Lower lobe of right lung (tissue), 2 donors: ENCODE measurements at regions not wholly inside any gene's neighbourhood (a gene's known extent, or its start where the extent isn't known, plus 50 kb on each side); places are given as distances from the start of the nearest gene placed in this dataset.

Experiments used
- ATAC-seq, 2 donors: fragments of 200-7000 bp; cut with Tn5 transposase; one replicate each; pipeline ENCODE4 v1.9.1; 2020 to 2022; ENCODE audit warnings: mild to moderate bottlenecking in 2 of 2, moderate library complexity in 2 of 2
- DNase-seq: peaks from one replicate; pipeline ENCODE4 v3.0.0-alpha.2; 2020
- H3K27ac ChIP-seq: fragments of 200-600 bp; one replicate; pipeline ENCODE4 v1.8.0; 2022
- H3K27me3 ChIP-seq: fragments of 200-600 bp; one replicate; pipeline ENCODE4 v1.8.0; 2022; ENCODE audit warnings: low read depth
- H3K36me3 ChIP-seq: fragments of 200-600 bp; one replicate; pipeline ENCODE4 v1.8.0; 2022; ENCODE audit warnings: mild to moderate bottlenecking
- H3K4me1 ChIP-seq: fragments of 200-600 bp; one replicate; pipeline ENCODE4 v1.8.0; 2022
- H3K4me3 ChIP-seq: fragments of 200-600 bp; one replicate; pipeline ENCODE4 v1.8.0; 2022; ENCODE audit warnings: mild to moderate bottlenecking
- H3K9me3 ChIP-seq: fragments of 200-600 bp; one replicate; pipeline ENCODE4 v1.8.0; 2022
- CTCF ChIP-seq: fragments of 200-600 bp; IDR thresholded peaks from one replicate; pipeline ENCODE4 v1.8.0; 2022; ENCODE audit warnings: antibody characterized with exemption, mild to moderate bottlenecking
- intact Hi-C: fragments of 100-400 bp; cut with DNase I; formaldehyde crosslinking; loops from one replicate; pipeline ENCODE4 v1.11.0; 2022
- donor health status: DM: no; HTN: yes; CAD: no; lungs with severe emphysema.

DNA sequence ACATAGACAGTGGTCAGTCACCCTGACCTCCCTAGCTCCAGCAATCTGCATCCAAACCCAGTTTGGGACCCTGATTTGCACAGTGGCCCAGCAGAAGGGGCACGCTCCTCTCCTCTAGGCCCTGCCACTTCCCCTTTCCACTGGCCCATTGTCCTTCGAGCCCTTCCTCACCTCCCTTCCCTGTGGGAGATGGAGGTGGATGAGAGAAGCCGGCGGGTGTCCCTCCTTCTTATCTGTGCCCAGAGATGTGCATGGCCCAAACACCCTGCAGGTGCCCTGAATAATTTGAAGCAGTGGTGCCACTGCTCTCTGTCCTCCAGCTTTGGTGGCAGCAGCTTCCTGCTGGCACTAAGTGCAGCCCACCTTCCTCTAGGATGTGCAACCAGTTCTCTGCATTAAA is 140.0 kb downstream of the BARX1 start:
- intact Hi-C loops = no loop called here
- no peak for ATAC-seq

GRCh38 chr9:93814077-93814956 is 140.8 kb downstream of the BARX1 start:
- intact Hi-C loops = no loop called here
- TF ChIP-seq CTCF = no peak
- Histone ChIP-seq H3K36me3 (no peaks in the 10 kb centered on the region), H3K4me1 (no peaks in the 10 kb centered on the region), H3K27ac (no peak overlapping the region), H3K4me3 (no peak overlapping the region), H3K9me3 (no peaks in the 10 kb centered on the region), H3K27me3 (peaks cover 9% of the 10 kb centered on the region)
- no peak for ATAC-seq
- no peak for DNase-seq

More for the DNA sequence above, 140.0 kb downstream of the BARX1 start:
- peaks cover 7% of the 10 kb centered on the region for H3K27me3 ChIP-seq
- H3K36me3 ChIP-seq = no peaks in the 10 kb centered on the region
- H3K4me1 ChIP-seq = no peaks in the 10 kb centered on the region
- no peaks in the 10 kb centered on the region for H3K9me3 ChIP-seq
- H3K4me3 ChIP-seq = no peak overlapping the region
- no peak overlapping the region for H3K27ac ChIP-seq
- no peak for DNase-seq
- no peak for TF ChIP-seq CTCF

DNA sequence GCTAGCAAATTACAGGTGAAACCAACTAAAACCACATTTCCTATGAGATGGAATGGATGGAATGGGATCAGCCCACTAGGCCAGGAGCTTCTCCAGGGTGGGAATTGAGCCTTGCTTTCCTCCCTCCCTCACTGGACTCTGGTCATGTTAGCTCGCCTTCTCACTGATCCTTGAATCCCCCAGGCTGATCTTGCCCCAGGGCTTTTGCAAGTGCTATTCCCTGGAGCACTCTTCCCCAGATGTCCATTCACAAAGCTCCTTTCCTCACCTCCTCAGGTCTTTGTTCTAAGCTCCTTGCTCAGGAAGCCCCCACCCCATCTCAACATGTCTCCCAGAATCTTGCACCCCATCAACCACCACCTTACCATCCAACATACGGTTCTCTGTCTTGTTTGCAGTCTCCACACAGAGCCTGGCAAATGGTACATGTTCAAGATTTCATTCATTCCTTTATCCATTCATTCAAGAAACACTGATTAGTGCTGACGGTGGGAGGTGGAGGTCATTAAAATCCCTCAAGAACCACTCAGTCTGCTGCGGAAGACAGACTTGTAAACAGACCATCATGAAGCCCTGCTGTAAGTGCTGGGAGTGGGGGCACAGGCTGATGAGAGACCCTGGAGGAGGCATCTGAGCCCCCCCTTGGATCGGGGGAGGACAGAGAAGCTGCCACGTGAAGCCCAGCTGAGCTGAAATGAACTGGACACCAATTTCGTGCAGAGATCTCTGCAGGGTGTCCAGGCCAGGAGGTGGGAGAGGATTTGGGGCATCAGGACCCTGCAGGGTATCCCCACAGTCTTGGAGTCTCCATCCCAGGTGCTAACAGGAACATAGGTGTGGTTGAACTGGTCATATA is 141.7 kb downstream of the BARX1 start:
- TF ChIP-seq CTCF = no peak
- no peaks in the 10 kb centered on the region for H3K9me3 ChIP-seq
- H3K4me3 ChIP-seq = no peak overlapping the region
- intact Hi-C loops = no loop called here
- H3K27me3 ChIP-seq = peaks cover 9% of the 10 kb centered on the region
- H3K4me1 ChIP-seq = no peaks in the 10 kb centered on the region
- ATAC-seq (no peak), DNase-seq (no peak)
- no peak overlapping the region for H3K27ac ChIP-seq
- H3K36me3 ChIP-seq = no peaks in the 10 kb centered on the region

DNA sequence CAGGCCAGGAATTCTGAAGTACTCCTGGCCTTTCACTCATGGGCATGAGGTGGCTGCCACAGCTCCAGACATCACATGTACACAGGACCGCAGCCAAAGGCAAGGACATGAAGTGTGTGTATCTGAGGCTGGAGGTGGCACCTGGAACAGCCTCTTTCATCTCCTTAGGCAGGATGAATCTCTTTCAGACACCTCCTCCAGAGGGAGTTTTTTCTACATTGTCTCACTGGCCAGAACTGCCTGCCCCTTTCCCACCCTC is 142.8 kb downstream of the BARX1 start:
- intact Hi-C loops = no loop called here
- ATAC-seq = no peak
- Histone ChIP-seq H3K4me1 (no peaks in the 10 kb centered on the region), H3K9me3 (no peaks in the 10 kb centered on the region), H3K4me3 (no peak overlapping the region), H3K36me3 (no peaks in the 10 kb centered on the region), H3K27ac (no peak overlapping the region), H3K27me3 (peaks cover 9% of the 10 kb centered on the region)
- no peak for DNase-seq
- TF ChIP-seq CTCF = no peak

- Histone ChIP-seq H3K4me1 (no peaks in the 10 kb centered on the region), H3K27ac (no peak overlapping the region), H3K9me3 (no peaks in the 10 kb centered on the region), H3K27me3 (peaks cover 9% of the 10 kb centered on the region), H3K36me3 (no peaks in the 10 kb centered on the region), H3K4me3 (no peak overlapping the region)
- ATAC-seq (no peak), DNase-seq (no peak)
- no peak for TF ChIP-seq CTCF
- intact Hi-C loops = no loop called here
These were observed 144.9 kb downstream of the BARX1 start for GRCh38 chr9:93810028-93810971.
